SU-DHL-6 (cell line): ENCODE measurements at regions not wholly inside any gene's neighbourhood (a gene's known extent, or its start where the extent isn't known, plus 50 kb on each side); places are given as distances from the start of the nearest gene placed in this dataset.

Experiments
- H2AFZ ChIP-seq: fragments of 200-600 bp; sonication (generic); 2 replicates; pipeline ENCODE4 v1.6.1; 2014; ENCODE audit warnings: low read depth, mild to moderate bottlenecking, moderate library complexity, mixed read lengths, antibody characterized with exemption, low read length; ENCODE audit not compliant: severe bottlenecking
- H3F3A ChIP-seq: fragments of 200-600 bp; shearing (Covaris generic); 2 replicates; pipeline ENCODE4 v1.6.0; 2016; ENCODE audit warnings: antibody characterized with exemption, mild to moderate bottlenecking; ENCODE audit not compliant: insufficient read depth
- H3K27ac ChIP-seq: fragments of 200-600 bp; sonication (generic); 2 replicates; pipeline ENCODE4 v1.5.1; 2016; ENCODE audit warnings: low read depth, mild to moderate bottlenecking, low read length, moderate library complexity, mixed read lengths
- H3K27me3 ChIP-seq: fragments of 200-600 bp; sonication (generic), shearing (Covaris generic); 2 replicates; pipeline ENCODE4 v1.6.0; 2014; ENCODE audit warnings: mild to moderate bottlenecking, low read length
- H3K36me3 ChIP-seq: fragments of 200-600 bp; sonication (generic); 2 replicates; pipeline ENCODE4 v1.6.1; 2014; ENCODE audit warnings: mild to moderate bottlenecking, low read length, mixed read lengths
- H3K4me2 ChIP-seq: fragments of 300-600, 200-600 bp; shearing (Covaris generic), sonication (generic); 2 replicates; pipeline ENCODE4 v1.6.0; 2014; ENCODE audit warnings: low read length, low read depth, mild to moderate bottlenecking; ENCODE audit not compliant: poor library complexity, severe bottlenecking
- H3K4me3 ChIP-seq: fragments of 200-600 bp; sonication (generic); 2 replicates; pipeline ENCODE4 v1.5.1; 2014; ENCODE audit warnings: antibody characterized with exemption, low read length, mild to moderate bottlenecking, mixed read lengths; ENCODE audit not compliant: insufficient read depth, poor library complexity, severe bottlenecking
- H3K79me2 ChIP-seq: fragments of 200-600 bp; sonication (generic); 2 replicates; pipeline ENCODE4 v1.6.1; 2014; ENCODE audit warnings: mild to moderate bottlenecking, low read length, moderate library complexity; ENCODE audit not compliant: insufficient read depth
- H3K9ac ChIP-seq: fragments of 200-600 bp; sonication (generic); 2 replicates; pipeline ENCODE4 v1.7.0; 2014; ENCODE audit warnings: mild to moderate bottlenecking, low read length
- H3K9me2 ChIP-seq: fragments of 200-600 bp; sonication (generic); replicated peaks from 2 replicates; pipeline ENCODE4 v1.6.1; 2014; ENCODE audit warnings: low read length; ENCODE audit not compliant: insufficient read depth
- H3K9me3 ChIP-seq: fragments of 200-600 bp; sonication (generic); 2 replicates; pipeline ENCODE4 v1.6.1; 2014; ENCODE audit warnings: low read length, mixed read lengths; ENCODE audit not compliant: insufficient read depth
- H4K20me1 ChIP-seq: fragments of 200-600 bp; sonication (generic); 2 replicates; pipeline ENCODE4 v1.6.1; 2014; ENCODE audit warnings: low read depth, mild to moderate bottlenecking, antibody characterized with exemption, low read length, moderate library complexity, mixed read lengths
- CTCF ChIP-seq: fragments of 200-600 bp; sonication (generic); IDR thresholded peaks from one replicate; pipeline ENCODE4 v1.5.1; 2017; ENCODE audit warnings: antibody characterized with exemption, mild to moderate bottlenecking, low read length, moderate library complexity; ENCODE audit not compliant: insufficient read depth, poor library complexity, severe bottlenecking
- EZH2phosphoT487 ChIP-seq: fragments of 200-600 bp; sonication (generic), shearing (Covaris generic); conservative IDR thresholded peaks from 2 replicates; pipeline ENCODE4 v1.6.1; 2018; ENCODE audit warnings: mild to moderate bottlenecking, antibody characterized with exemption, low read length, moderate library complexity, mixed read lengths

GRCh38 chr4:182113779-182114178, 129.4 kb upstream of the TENM3 start:
- TF ChIP-seq EZH2phosphoT487 (no peak), CTCF (no peak)
- Histone ChIP-seq H3K9ac (no peak overlapping the region), H3K9me2 (no peaks in the 10 kb centered on the region)

GRCh38 chr4:182124359-182124758, 118.8 kb upstream of the TENM3 start:
- Histone ChIP-seq H3K9me3 (no peaks in the 10 kb centered on the region), H3K27me3 (no peaks in the 10 kb centered on the region), H3K4me3 (no peak overlapping the region), H3F3A (no peaks in the 10 kb centered on the region), H3K27ac (no peak overlapping the region), H4K20me1 (no peaks in the 10 kb centered on the region), H3K9me2 (no peaks in the 10 kb centered on the region), H3K9ac (no peak overlapping the region), H3K4me2 (no peak overlapping the region), H3K79me2 (no peaks in the 10 kb centered on the region), H2AFZ (no peak overlapping the region), H3K36me3 (no peaks in the 10 kb centered on the region)
- TF ChIP-seq CTCF (no peak), EZH2phosphoT487 (no peak)

More at GRCh38 chr4:182113779-182114178, 129.4 kb upstream of the TENM3 start:
- H3K27me3 ChIP-seq = no peaks in the 10 kb centered on the region
- no peak overlapping the region for H3K4me2 ChIP-seq
- H4K20me1 ChIP-seq = no peaks in the 10 kb centered on the region
- H3K27ac ChIP-seq = no peak overlapping the region
- no peaks in the 10 kb centered on the region for H3K9me3 ChIP-seq
- H3F3A ChIP-seq = no peaks in the 10 kb centered on the region
- H3K4me3 ChIP-seq = no peak overlapping the region
- H2AFZ ChIP-seq = no peak overlapping the region
- no peaks in the 10 kb centered on the region for H3K79me2 ChIP-seq
- no peaks in the 10 kb centered on the region for H3K36me3 ChIP-seq

- Histone ChIP-seq H3K9ac (no peak overlapping the region), H3K9me3 (no peaks in the 10 kb centered on the region), H3K27me3 (no peaks in the 10 kb centered on the region), H3K27ac (no peak overlapping the region), H3K36me3 (no peaks in the 10 kb centered on the region), H4K20me1 (no peaks in the 10 kb centered on the region), H3F3A (no peaks in the 10 kb centered on the region), H3K79me2 (no peaks in the 10 kb centered on the region), H3K9me2 (no peaks in the 10 kb centered on the region), H3K4me3 (no peak overlapping the region), H3K4me2 (no peak overlapping the region), H2AFZ (no peak overlapping the region)
- no peak for TF ChIP-seq CTCF
- TF ChIP-seq EZH2phosphoT487 = no peak
These were observed 117.1 kb upstream of the TENM3 start for GRCh38 chr4:182126096-182126495.
